ENCODE measurements at regions not wholly inside any gene's neighbourhood (a gene's known extent, or its start where the extent isn't known, plus 50 kb on each side); places are given as distances from the start of the nearest gene placed in this dataset.

DNA sequence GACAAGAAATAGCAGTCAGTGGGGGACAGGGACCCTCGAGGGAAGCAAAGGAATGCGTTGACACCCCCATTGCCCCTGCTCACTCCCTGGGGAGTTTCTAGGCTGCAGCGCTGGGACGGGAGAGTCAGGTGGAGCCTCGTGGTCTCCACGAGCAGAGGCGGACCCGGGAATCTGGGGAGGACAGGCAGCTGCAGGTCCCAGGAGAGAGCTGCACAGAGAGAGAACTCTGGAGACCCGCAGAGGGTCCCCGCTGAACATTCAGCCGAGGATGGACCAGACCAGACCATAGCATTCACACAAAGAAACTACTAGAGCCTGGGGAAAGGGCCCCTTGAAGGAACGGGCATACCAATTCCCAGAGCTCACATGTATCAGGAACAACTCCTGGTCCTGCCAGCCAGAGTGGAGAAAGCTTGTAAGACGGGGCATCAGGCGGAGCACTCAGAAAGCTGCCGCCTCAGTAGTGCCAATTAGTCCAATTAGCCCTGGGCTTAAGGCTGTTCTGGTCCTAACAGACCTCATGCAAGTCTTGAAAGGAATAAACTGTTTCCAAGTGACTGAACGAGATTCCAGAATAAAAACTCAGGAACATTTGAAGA is 966.7 kb upstream of the ZNF722 start:
- Histone ChIP-seq H3K4me1 (ENCODE audit: control insufficient read depth, insufficient read depth, low read length) (no peaks in the 10 kb centered on the region), H3K36me3 (ENCODE audit: control insufficient read depth, insufficient read depth, low read length) (no peaks in the 10 kb centered on the region), H3K27ac (ENCODE audit: low read depth, low read length) (no peak overlapping the region), H3K4me3 (ENCODE audit: low read depth, low read length) (no peak overlapping the region), H3K9ac (ENCODE audit: low read depth, low read length) (no peak overlapping the region), H3K9me3 (ENCODE audit: control insufficient read depth, insufficient read depth, low read length) (peaks cover 82% of the 10 kb centered on the region), H3K27me3 (ENCODE audit: control insufficient read depth, insufficient read depth, low read length) (no peaks in the 10 kb centered on the region)

DNA sequence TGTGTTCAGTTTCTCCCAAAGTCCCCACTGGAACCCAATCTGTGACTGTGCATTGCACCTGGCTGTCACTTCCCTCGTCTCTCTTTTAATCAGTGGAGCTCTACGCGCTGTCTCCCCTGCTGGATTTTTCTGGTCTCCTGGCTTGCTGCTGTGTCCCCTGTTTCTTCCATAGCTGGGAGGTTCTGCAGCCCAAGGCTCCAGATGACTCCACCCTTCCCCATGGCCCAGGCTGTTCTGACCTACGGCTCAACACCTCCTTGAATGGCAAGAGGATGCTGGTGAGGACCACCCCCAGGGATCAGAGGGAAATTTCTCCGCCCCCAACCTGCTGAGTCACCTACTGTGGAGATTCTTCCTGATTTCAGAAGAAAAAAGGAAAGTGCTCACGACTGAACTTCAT is 961.4 kb upstream of the ZNF722 start:
- peaks cover 88% of the 10 kb centered on the region for H3K9me3 ChIP-seq (ENCODE audit: control insufficient read depth, insufficient read depth, low read length)
- no peak overlapping the region for H3K9ac ChIP-seq (ENCODE audit: low read depth, low read length)
- no peaks in the 10 kb centered on the region for H3K36me3 ChIP-seq (ENCODE audit: control insufficient read depth, insufficient read depth, low read length)
- no peaks in the 10 kb centered on the region for H3K27me3 ChIP-seq (ENCODE audit: control insufficient read depth, insufficient read depth, low read length)
- no peaks in the 10 kb centered on the region for H3K4me1 ChIP-seq (ENCODE audit: control insufficient read depth, insufficient read depth, low read length)
- no peak overlapping the region for H3K4me3 ChIP-seq (ENCODE audit: low read depth, low read length)
- no peak overlapping the region for H3K27ac ChIP-seq (ENCODE audit: low read depth, low read length)

DNA sequence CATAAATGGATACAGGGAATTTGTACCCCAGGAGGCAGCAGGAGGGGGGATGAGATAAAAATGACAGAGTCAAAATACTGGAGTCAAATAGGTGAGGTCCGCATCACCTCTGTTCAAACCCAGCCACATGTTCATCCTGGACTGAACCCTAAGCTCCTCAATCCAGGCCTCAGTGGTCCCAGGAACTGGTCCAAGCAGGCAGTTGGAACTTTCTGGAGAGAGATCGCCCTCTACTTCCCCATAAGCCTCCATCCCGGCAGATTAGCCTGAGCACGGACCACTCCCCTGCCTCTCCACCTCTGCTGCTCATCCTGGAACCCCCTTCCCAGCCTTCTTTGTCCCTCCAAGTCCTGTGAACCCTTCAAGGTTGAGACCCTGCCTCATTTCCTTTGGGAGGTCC is 959.7 kb upstream of the ZNF722 start:
- Histone ChIP-seq H3K9ac (ENCODE audit: low read depth, low read length) (no peak overlapping the region), H3K27ac (ENCODE audit: low read depth, low read length) (no peak overlapping the region), H3K4me3 (ENCODE audit: low read depth, low read length) (no peak overlapping the region), H3K27me3 (ENCODE audit: control insufficient read depth, insufficient read depth, low read length) (no peaks in the 10 kb centered on the region), H3K4me1 (ENCODE audit: control insufficient read depth, insufficient read depth, low read length) (no peaks in the 10 kb centered on the region), H3K9me3 (ENCODE audit: control insufficient read depth, insufficient read depth, low read length) (peaks cover 96% of the 10 kb centered on the region), H3K36me3 (ENCODE audit: control insufficient read depth, insufficient read depth, low read length) (no peaks in the 10 kb centered on the region)

DNA sequence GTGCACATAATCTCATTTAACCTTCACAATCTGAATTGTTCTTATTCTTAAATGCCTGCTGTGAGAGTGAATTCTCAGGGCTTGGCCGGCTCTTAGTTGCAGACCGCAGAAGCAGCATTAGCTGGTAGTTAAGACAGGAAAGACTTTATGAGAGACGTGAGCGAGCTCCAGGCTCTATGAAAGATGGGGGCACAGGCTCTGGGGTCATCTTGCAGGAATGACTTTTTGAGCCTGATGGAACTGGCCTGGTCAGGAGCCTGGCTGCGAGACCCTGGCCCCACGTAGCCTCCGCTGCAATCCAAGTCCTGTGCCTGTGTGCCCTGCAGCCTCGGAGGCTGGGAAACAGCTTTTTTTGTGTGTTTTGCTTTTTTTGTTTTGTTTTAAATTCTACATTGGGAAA is 958.8 kb upstream of the ZNF722 start:
- H3K27me3 ChIP-seq (ENCODE audit: control insufficient read depth, insufficient read depth, low read length) = no peaks in the 10 kb centered on the region

DNA sequence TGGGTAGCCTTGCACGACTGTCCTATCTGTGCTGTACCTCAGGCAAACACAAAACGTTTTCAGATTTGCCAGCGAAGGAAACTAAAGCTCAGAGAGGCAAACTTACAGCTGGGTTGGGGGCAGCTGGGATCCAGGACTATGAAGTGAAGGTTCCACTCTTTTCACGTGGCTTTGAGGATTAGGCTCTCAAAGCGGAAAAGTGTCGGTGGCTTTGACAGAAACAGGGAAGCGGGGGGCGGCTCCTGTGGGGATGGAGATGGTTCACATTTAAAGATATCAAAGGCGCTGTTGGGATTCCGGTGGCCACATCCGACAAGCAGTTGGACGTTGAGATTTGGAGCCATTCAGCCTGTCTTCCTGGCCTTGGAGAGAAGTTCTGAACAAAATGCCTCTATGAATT is 958.3 kb upstream of the ZNF722 start:
- peaks cover 96% of the 10 kb centered on the region for H3K9me3 ChIP-seq (ENCODE audit: control insufficient read depth, insufficient read depth, low read length)
- H3K36me3 ChIP-seq (ENCODE audit: control insufficient read depth, insufficient read depth, low read length) = no peaks in the 10 kb centered on the region
- no peaks in the 10 kb centered on the region for H3K4me1 ChIP-seq (ENCODE audit: control insufficient read depth, insufficient read depth, low read length)
- H3K27ac ChIP-seq (ENCODE audit: low read depth, low read length) = no peak overlapping the region
- H3K4me3 ChIP-seq (ENCODE audit: low read depth, low read length) = no peak overlapping the region
- no peaks in the 10 kb centered on the region for H3K27me3 ChIP-seq (ENCODE audit: control insufficient read depth, insufficient read depth, low read length)
- no peak overlapping the region for H3K9ac ChIP-seq (ENCODE audit: low read depth, low read length)

More for the DNA sequence above, 958.8 kb upstream of the ZNF722 start:
- Histone ChIP-seq H3K36me3 (ENCODE audit: control insufficient read depth, insufficient read depth, low read length) (no peaks in the 10 kb centered on the region), H3K4me3 (ENCODE audit: low read depth, low read length) (no peak overlapping the region), H3K9ac (ENCODE audit: low read depth, low read length) (no peak overlapping the region), H3K4me1 (ENCODE audit: control insufficient read depth, insufficient read depth, low read length) (no peaks in the 10 kb centered on the region), H3K27ac (ENCODE audit: low read depth, low read length) (no peak overlapping the region), H3K9me3 (ENCODE audit: control insufficient read depth, insufficient read depth, low read length) (peaks cover 96% of the 10 kb centered on the region)

DNA sequence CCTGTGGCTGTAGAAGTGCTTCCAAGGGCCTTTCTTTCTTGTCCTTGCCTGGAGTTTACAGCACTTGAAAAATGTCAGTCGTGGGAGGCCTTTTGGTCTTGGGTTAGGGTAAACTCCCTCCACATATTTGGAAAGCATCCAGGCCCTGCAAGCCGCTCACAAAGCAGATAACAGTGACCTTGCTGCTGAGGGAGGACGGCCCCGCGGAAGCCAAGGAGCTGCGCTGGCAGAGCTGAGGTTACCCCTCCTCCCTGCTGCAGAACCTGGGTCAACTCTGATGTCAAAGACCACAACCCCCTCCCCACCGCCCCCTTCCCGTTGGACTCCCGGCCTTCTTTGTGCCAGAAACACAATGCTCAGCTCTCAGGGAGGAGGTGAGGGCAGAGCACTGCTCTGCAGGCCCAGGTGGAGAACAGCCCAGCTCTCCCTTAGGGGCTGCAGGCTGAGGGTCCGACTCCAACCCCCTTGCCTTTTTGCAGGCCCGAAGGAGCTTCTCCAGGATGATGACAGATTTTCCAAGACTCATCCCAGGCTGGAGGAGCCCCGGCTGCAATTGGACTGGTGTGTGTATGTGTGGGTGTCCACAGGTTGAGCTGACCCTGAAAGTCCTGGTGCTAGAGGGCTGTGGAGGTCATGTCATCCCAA is 957.6 kb upstream of the ZNF722 start:
- Histone ChIP-seq H3K9me3 (ENCODE audit: control insufficient read depth, insufficient read depth, low read length) (peaks cover 98% of the 10 kb centered on the region), H3K4me3 (ENCODE audit: low read depth, low read length) (no peak overlapping the region; the same call in 1 of the 2 replicates), H3K36me3 (ENCODE audit: control insufficient read depth, insufficient read depth, low read length) (no peaks in the 10 kb centered on the region), H3K27ac (ENCODE audit: low read depth, low read length) (no peak overlapping the region), H3K27me3 (ENCODE audit: control insufficient read depth, insufficient read depth, low read length) (no peaks in the 10 kb centered on the region), H3K9ac (ENCODE audit: low read depth, low read length) (no peak overlapping the region), H3K4me1 (ENCODE audit: control insufficient read depth, insufficient read depth, low read length) (no peaks in the 10 kb centered on the region)

DNA sequence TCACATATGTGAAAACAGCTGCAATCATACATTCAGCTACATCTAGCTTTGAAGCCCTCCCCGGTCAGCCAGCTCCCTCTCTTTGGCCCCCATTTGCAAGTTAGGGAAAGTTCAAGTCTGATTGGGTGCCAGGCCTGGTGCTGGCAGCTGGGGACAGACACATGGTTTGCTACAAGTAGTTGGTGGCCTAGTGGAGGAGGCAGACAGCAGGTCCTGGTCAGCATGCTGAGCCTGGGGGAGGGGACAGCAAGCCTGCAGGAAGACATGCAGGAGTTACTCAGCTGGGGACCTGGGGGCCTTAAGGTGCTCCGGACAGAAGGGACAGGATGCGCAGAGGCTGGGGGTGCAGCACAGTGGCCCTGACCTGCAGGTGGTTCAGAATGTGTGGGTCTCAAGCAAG is 956.9 kb upstream of the ZNF722 start:
- H3K36me3 ChIP-seq (ENCODE audit: control insufficient read depth, insufficient read depth, low read length) = no peaks in the 10 kb centered on the region

DNA sequence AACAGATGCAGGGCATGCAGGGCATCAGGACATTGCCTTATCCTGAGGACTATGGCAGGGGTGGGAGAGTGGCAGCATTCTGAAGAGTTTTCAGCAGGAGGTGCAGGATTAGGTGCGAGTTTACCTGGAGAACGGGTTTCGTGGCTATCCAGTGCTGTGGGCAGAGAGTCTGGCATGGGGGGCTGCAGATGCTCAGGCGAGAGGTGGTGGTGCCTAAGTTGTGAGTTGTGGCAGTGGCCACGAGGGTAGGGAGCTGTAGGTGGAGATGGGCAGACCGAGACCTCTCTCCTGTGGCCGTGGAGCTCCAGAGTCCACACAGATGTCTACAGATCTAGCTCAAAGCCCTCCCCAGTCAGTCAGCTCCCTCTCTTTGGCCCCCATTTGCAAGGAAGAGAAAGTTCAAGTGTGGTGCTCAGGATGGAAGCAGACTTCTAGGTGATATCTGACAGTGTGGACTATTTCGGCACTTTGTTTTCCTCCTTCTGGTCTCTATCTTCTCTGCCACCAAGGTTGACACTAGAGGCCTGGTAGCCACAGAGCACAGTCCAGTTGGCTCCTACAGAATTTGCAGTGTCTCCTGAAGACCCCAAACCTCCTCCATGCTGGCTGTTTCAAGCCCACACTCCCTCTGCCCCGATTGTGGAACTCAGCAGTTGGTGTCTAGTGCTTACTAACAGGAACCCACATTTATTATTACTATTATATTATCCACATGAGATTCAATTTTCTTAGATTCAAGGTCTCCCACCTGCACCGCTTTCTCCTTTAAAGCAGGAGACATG is 955.7 kb upstream of the ZNF722 start:
- no peaks in the 10 kb centered on the region for H3K36me3 ChIP-seq (ENCODE audit: control insufficient read depth, insufficient read depth, low read length)
- no peak overlapping the region for H3K4me3 ChIP-seq (ENCODE audit: low read depth, low read length)
- no peaks in the 10 kb centered on the region for H3K4me1 ChIP-seq (ENCODE audit: control insufficient read depth, insufficient read depth, low read length)
- H3K27ac ChIP-seq (ENCODE audit: low read depth, low read length) = no peak overlapping the region
- peaks cover 99% of the 10 kb centered on the region for H3K9me3 ChIP-seq (ENCODE audit: control insufficient read depth, insufficient read depth, low read length)
- no peak overlapping the region for H3K9ac ChIP-seq (ENCODE audit: low read depth, low read length)
- no peaks in the 10 kb centered on the region for H3K27me3 ChIP-seq (ENCODE audit: control insufficient read depth, insufficient read depth, low read length)

More for the DNA sequence above, 956.9 kb upstream of the ZNF722 start:
- H3K4me1 ChIP-seq (ENCODE audit: control insufficient read depth, insufficient read depth, low read length) = no peaks in the 10 kb centered on the region
- peaks cover 99% of the 10 kb centered on the region for H3K9me3 ChIP-seq (ENCODE audit: control insufficient read depth, insufficient read depth, low read length)
- H3K27me3 ChIP-seq (ENCODE audit: control insufficient read depth, insufficient read depth, low read length) = no peaks in the 10 kb centered on the region
- H3K9ac ChIP-seq (ENCODE audit: low read depth, low read length) = no peak overlapping the region
- H3K27ac ChIP-seq (ENCODE audit: low read depth, low read length) = no peak overlapping the region
- no peak overlapping the region for H3K4me3 ChIP-seq (ENCODE audit: low read depth, low read length)

DNA sequence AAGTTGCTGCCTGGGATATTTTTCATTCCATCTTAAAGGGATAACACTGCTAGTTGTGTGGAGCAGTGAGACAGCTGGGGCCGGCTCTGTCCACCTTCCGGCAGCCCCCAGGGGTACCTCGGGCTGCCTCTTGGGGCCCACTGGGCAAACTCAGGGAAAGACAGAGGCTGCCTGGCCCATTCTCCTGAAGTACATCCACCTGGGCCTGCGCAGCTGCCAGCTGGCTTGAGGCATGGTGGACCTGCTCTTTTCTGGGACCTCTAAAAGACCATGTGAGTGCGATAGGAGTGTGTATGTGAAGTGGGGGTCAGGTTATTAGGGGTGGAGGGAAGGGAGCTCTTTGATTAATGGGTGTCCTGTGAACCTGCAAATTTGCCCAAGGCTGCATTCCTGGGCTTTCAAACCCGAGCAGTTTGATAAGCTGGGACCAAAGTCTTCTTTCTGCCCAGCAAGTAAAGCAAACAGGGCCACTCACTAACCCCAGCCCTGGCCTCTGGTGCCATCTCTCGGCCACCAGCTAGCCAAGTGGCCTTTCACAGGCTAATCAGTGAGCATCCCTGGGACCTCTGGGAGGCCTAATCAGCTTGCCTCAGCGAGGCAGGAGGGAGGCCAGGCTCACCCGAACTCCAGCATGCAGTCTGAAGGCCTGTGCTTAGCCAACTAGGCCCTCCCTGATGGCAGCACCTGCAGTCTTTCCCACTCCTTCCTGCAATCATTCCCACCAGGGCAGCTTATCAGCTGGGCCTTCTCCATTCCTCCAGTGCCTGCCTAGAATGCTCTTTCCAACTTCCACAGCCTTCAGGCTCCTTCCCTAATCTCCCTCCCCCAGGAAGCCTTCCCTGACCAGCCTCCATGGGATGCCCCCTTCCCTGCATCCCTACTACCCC is 954.7 kb upstream of the ZNF722 start:
- no peak overlapping the region for H3K9ac ChIP-seq (ENCODE audit: low read depth, low read length)
- H3K4me1 ChIP-seq (ENCODE audit: control insufficient read depth, insufficient read depth, low read length) = no peaks in the 10 kb centered on the region
- no peaks in the 10 kb centered on the region for H3K27me3 ChIP-seq (ENCODE audit: control insufficient read depth, insufficient read depth, low read length)
- H3K4me3 ChIP-seq (ENCODE audit: low read depth, low read length) = no peak overlapping the region
- no peaks in the 10 kb centered on the region for H3K36me3 ChIP-seq (ENCODE audit: control insufficient read depth, insufficient read depth, low read length)
- H3K27ac ChIP-seq (ENCODE audit: low read depth, low read length) = no peak overlapping the region
- H3K9me3 ChIP-seq (ENCODE audit: control insufficient read depth, insufficient read depth, low read length) = peaks cover 99% of the 10 kb centered on the region

DNA sequence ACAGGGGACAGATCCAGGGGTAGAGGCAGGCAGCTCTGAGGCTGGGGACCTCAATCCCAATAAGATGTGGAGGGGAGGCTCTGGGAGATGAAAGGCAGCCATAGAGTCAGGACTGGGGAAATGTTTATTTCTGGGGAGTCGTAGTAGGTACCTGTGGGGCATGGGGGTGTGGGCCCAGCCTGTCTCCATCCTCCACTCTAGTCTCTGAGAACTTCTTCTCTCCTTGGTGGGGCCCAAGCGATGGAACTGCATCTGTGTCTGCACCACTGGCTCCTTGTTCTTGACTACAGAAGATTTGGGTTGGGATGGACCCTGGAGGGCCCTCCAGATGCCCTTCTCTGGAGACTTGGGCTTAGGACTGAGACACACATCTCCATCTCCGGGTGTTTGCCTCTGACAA is 953.9 kb upstream of the ZNF722 start:
- peaks cover 99% of the 10 kb centered on the region for H3K9me3 ChIP-seq (ENCODE audit: control insufficient read depth, insufficient read depth, low read length)
- no peaks in the 10 kb centered on the region for H3K4me1 ChIP-seq (ENCODE audit: control insufficient read depth, insufficient read depth, low read length)
- H3K4me3 ChIP-seq (ENCODE audit: low read depth, low read length) = no peak overlapping the region
- H3K27ac ChIP-seq (ENCODE audit: low read depth, low read length) = no peak overlapping the region
- H3K36me3 ChIP-seq (ENCODE audit: control insufficient read depth, insufficient read depth, low read length) = no peaks in the 10 kb centered on the region
- no peak overlapping the region for H3K9ac ChIP-seq (ENCODE audit: low read depth, low read length)
- no peaks in the 10 kb centered on the region for H3K27me3 ChIP-seq (ENCODE audit: control insufficient read depth, insufficient read depth, low read length)
